Gastroesophageal sphincter (tissue), 4 donors: ENCODE measurements at regions not wholly inside any gene's neighbourhood (a gene's known extent, or its start where the extent isn't known, plus 50 kb on each side); places are given as distances from the start of the nearest gene placed in this dataset.

Source experiments
- ATAC-seq: fragments of 150-250 bp; one replicate; pipeline ENCODE4 v1.9.1; 2016; ENCODE audit warnings: mild to moderate bottlenecking, moderate library complexity
- H3K27ac ChIP-seq, 4 donors: fragments of 200-600 bp; sonication (generic) in 3 of 4; 1 replicate in 3 of 4; 2 replicates in 1 of 4; pipeline ENCODE4 v1.5.1; 2016 to 2019
- H3K27me3 ChIP-seq: fragments of 200-600 bp; sonication (generic); one replicate; pipeline ENCODE4 v1.5.1; 2019
- H3K36me3 ChIP-seq, 2 donors: fragments of 200-600 bp; sonication (generic); one replicate each; pipeline ENCODE4 v1.5.1; 2019; ENCODE audit warnings: control low read depth in 1 of 2
- H3K4me1 ChIP-seq, 3 donors: fragments of 200-600 bp; sonication (generic); 1 replicate in 2 of 3; 2 replicates in 1 of 3; pipeline ENCODE4 v1.5.1; 2016 to 2019; ENCODE audit warnings: control low read depth in 2 of 3
- H3K4me3 ChIP-seq, 2 donors: fragments of 200-600 bp; sonication (generic); one replicate each; pipeline ENCODE4 v1.5.1; 2019; ENCODE audit warnings: mild to moderate bottlenecking in 1 of 2, moderate library complexity in 1 of 2
- H3K9me3 ChIP-seq, 3 donors: fragments of 200-600 bp; sonication (generic); one replicate each; pipeline ENCODE4 v1.5.1; 2017 to 2019; ENCODE audit warnings: control low read depth in 2 of 3
- EP300 ChIP-seq: sonication (generic); formaldehyde crosslinking; IDR thresholded peaks from one replicate; pipeline ENCODE4 v1.6.1; 2017; ENCODE audit warnings: antibody characterized with exemption, mild to moderate bottlenecking
- POLR2A ChIP-seq, 2 donors: fragments of 450-650 bp; IDR thresholded peaks; one replicate each; pipeline ENCODE4 v1.6.1; 2017; ENCODE audit warnings: antibody characterized with exemption in 2 of 2, mild to moderate bottlenecking in 2 of 2, moderate library complexity in 1 of 2
- POLR2AphosphoS5 ChIP-seq: sonication (generic); formaldehyde crosslinking; IDR thresholded peaks from one replicate; pipeline ENCODE4 v1.6.1; 2017; ENCODE audit warnings: antibody characterized with exemption
- WGBS, 2 donors: methylation state at CpG; one replicate each; pipeline ENCODE4 v1.1.5; 2018; ENCODE audit warnings: low coverage in 1 of 2; 5-methylcytosine and 5-hydroxymethylcytosine counted together
- TF ChIP-seq, protein P1 (sequence below), 4 experiments: fragments of 200-600 bp in 2 of 4; fragments of 450-650 bp in 2 of 4; sonication (generic) in 1 of 4; IDR thresholded peaks; one replicate each; pipeline ENCODE4 v1.5.1; 2017 to 2019; ENCODE audit warnings: antibody characterized with exemption in 4 of 4, mild to moderate bottlenecking in 2 of 4, moderate library complexity in 2 of 4

DNA sequence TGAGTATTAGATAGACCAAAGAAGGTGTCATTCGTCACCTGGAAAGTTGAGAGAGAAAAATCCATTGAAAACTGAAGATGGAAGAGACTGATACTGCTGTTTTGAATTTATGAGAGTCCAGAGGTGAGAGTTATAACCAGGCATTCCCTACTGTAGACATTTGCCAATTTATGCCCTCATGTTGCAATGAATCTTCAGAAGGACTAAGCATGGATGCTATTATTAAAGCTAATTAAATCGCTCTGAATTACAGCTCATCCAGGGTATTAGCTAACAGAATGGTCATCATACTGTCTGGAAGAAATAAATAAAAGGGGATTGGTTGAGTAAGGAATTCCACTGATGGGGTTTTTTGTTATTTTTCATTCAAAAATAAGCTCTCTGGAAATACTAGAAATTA, 101.6 kb upstream of the PLPP4 start:
- ATAC-seq: no peak
- WGBS, 2 donors: 76 to 93% methylated on average over 2 of the region's 2 CpGs
- no peak overlapping the region for H3K4me3 ChIP-seq
- H3K27me3 ChIP-seq: peaks cover 7% of the 10 kb centered on the region
- no peaks in the 10 kb centered on the region for H3K36me3 ChIP-seq
- TF ChIP-seq, protein P1, sequence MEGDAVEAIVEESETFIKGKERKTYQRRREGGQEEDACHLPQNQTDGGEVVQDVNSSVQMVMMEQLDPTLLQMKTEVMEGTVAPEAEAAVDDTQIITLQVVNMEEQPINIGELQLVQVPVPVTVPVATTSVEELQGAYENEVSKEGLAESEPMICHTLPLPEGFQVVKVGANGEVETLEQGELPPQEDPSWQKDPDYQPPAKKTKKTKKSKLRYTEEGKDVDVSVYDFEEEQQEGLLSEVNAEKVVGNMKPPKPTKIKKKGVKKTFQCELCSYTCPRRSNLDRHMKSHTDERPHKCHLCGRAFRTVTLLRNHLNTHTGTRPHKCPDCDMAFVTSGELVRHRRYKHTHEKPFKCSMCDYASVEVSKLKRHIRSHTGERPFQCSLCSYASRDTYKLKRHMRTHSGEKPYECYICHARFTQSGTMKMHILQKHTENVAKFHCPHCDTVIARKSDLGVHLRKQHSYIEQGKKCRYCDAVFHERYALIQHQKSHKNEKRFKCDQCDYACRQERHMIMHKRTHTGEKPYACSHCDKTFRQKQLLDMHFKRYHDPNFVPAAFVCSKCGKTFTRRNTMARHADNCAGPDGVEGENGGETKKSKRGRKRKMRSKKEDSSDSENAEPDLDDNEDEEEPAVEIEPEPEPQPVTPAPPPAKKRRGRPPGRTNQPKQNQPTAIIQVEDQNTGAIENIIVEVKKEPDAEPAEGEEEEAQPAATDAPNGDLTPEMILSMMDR (IDR thresholded peaks at IDR 0.05): no peak
- no peak for TF ChIP-seq POLR2AphosphoS5
- no peak for TF ChIP-seq POLR2A (IDR thresholded peaks at IDR 0.05)
- H3K9me3 ChIP-seq: peaks cover 0 to 8% (median 0%) of the 10 kb centered on the region in 3 donors
- no peak overlapping the region for H3K27ac ChIP-seq
- no peaks in the 10 kb centered on the region for H3K4me1 ChIP-seq

DNA sequence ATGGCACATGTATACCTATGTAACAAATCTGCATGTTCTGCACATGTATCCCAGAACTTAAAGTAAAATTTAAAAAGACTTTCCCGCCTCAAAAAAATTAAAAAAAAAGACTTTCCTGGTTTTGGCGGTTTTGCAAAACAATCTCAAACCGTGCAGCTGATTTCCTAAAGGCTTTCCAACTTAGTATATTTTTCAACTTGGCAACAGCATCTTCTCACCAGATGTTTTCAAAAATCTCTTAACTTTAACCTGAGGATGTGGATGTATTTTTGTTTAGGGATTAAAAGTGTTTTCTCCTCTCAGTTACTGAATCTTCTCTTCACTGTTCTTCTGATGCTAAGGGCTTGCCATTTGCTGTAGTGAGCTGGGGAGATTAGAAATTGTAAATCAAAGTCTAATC, 96.5 kb upstream of the PLPP4 start:
- no peak for ATAC-seq

DNA sequence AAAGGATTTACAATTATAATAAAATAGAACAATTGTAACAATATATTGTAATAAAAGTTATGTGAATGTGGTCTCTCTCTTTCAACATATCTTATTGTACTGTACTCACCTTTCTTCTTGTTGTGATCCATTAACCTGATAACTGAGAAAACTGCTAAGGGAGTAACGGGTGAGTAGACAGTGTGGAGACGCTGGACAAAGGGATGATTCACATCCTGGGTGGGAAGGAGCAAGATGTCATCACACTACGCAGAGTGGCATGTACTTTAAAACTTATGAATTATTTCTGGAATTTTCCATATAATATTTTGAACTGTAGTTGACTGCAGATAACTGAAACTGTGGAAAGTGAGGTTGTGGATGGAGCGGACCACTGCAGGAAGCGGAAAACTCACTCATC, 91.2 kb upstream of the PLPP4 start:
- Histone ChIP-seq H3K27me3 (no peaks in the 10 kb centered on the region), H3K4me1 (no peaks in the 10 kb centered on the region), H3K36me3 (no peaks in the 10 kb centered on the region), H3K27ac (no peak overlapping the region), H3K9me3 (no peaks in the 10 kb centered on the region), H3K4me3 (no peak overlapping the region)
- 72 to 77% methylated on average over 5 of the region's 5 CpGs for WGBS, 2 donors
- no peak for ATAC-seq
- TF ChIP-seq POLR2AphosphoS5 (no peak), POLR2A (IDR thresholded peaks at IDR 0.05) (no peak), EP300 (no peak)
- TF ChIP-seq, protein P1 (IDR thresholded peaks at IDR 0.05): no peak

More for the DNA sequence above, 96.5 kb upstream of the PLPP4 start:
- Histone ChIP-seq H3K4me1 (no peaks in the 10 kb centered on the region), H3K9me3 (no peaks in the 10 kb centered on the region), H3K27ac (no peak overlapping the region), H3K36me3 (no peaks in the 10 kb centered on the region), H3K27me3 (peaks cover 7% of the 10 kb centered on the region), H3K4me3 (no peak overlapping the region)
- TF ChIP-seq POLR2AphosphoS5: no peak
- no peak for TF ChIP-seq POLR2A (IDR thresholded peaks at IDR 0.05)
- WGBS, 2 donors: 36 to 46% methylated on average over 3 of the region's 3 CpGs

DNA sequence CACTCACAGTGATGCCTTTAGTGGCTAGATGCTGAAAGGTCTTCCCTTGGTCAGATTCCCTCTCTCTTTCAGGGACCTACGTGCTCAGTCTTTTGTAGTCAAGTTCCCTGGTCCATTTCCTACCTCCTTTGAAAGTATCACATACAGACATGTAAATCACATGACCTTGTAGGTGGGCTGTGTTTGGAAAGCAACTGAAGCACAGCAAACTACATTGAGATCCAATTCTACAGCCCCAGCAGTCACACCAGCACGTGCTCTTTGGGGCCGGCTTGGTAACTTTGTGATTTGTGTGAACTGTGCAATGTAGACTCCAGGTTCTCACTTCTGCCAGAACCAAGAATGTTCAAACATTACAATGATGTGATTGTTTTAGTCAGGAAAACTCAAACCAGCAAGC, 89.7 kb upstream of the PLPP4 start:
- Histone ChIP-seq H3K27me3 (peaks cover 3% of the 10 kb centered on the region), H3K4me3 (no peak overlapping the region), H3K9me3 (no peaks in the 10 kb centered on the region), H3K27ac (no peak overlapping the region), H3K36me3 (no peaks in the 10 kb centered on the region), H3K4me1 (no peaks in the 10 kb centered on the region)
- ATAC-seq: no peak
- WGBS, 2 donors: 40 to 50% methylated on average over 1 of the region's 3 CpGs
- TF ChIP-seq, protein P1 (IDR thresholded peaks at IDR 0.05): no peak
- TF ChIP-seq POLR2AphosphoS5: no peak

DNA sequence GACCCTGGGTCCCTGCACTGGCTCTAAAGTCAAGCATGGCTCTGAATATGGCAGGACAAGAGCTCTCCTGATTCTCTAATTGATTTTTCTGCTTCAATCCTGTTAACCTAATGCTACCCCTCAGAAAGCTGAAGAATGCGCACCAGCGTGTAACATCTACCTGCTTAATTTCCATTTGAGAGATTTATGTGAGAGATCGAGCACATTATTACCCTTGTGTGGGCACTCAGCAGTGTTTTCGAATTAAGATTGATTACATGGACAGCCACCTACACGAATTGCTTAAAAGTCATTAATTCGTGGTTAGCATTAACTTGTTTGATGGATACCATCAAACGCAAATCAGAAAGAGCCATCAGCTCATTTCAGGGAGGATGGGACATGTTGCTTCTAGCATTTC, 88.7 kb upstream of the PLPP4 start:
- 66 to 80% methylated on average over 7 of the region's 7 CpGs for WGBS, 2 donors
- no peaks in the 10 kb centered on the region for H3K4me1 ChIP-seq

More for the DNA sequence above, 88.7 kb upstream of the PLPP4 start:
- no peak for ATAC-seq
- peaks cover 3% of the 10 kb centered on the region for H3K27me3 ChIP-seq
- H3K36me3 ChIP-seq: no peaks in the 10 kb centered on the region
- no peak overlapping the region for H3K4me3 ChIP-seq
- TF ChIP-seq, protein P1 (IDR thresholded peaks at IDR 0.05): no peak
- TF ChIP-seq POLR2A (IDR thresholded peaks at IDR 0.05) (no peak), POLR2AphosphoS5 (no peak), EP300 (no peak)
- H3K9me3 ChIP-seq: no peaks in the 10 kb centered on the region
- H3K27ac ChIP-seq: no peak overlapping the region
